ENCODE measurements at regions not wholly inside any gene's neighbourhood (a gene's known extent, or its start where the extent isn't known, plus 50 kb on each side); places are given as distances from the start of the nearest gene placed in this dataset.

GRCh38 chr4:53721263-53721662 is 130.0 kb upstream of the LNX1 start:
- TF ChIP-seq GATA2 (IDR thresholded peaks at IDR 0.05; ENCODE audit: low read depth, low read length) (no peak), GATA3 (IDR thresholded peaks at IDR 0.05; ENCODE audit: low read depth, low read length) (no peak)

DNA sequence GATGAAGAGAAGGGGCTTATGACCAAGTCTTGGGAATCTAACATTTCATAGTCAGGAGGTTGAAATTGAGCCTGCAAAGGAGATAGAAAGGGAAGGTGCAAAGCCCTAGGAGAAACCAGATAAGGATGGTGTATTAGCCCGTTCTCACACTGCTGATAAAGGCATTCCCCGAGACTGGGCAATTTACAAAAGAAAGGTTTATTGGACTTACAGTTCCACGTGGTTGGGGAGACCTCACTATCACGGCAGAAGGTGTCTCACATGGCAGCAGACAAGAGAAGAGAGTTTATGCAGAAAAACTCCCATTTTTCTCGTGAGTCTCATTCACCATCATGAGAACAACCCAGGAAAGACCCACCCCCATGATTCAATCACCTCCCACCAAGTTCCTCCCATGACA is 129.5 kb upstream of the LNX1 start:
- TF ChIP-seq GATA3 (IDR thresholded peaks at IDR 0.05; ENCODE audit: low read depth, low read length) (no peak), GATA2 (IDR thresholded peaks at IDR 0.05; ENCODE audit: low read depth, low read length) (no peak)

GRCh38 chr4:53717064-53717549 is 125.8 kb upstream of the LNX1 start:
- TF ChIP-seq GATA2 (IDR thresholded peaks at IDR 0.05; ENCODE audit: low read depth, low read length) = no peak
- no peak for TF ChIP-seq GATA3 (IDR thresholded peaks at IDR 0.05; ENCODE audit: low read depth, low read length)

GRCh38 chr4:53716471-53717063 is 125.3 kb upstream of the LNX1 start:
- TF ChIP-seq GATA2 (IDR thresholded peaks at IDR 0.05; ENCODE audit: low read depth, low read length) (no peak), GATA3 (IDR thresholded peaks at IDR 0.05; ENCODE audit: low read depth, low read length) (no peak)

- TF ChIP-seq GATA2 (IDR thresholded peaks at IDR 0.05; ENCODE audit: low read depth, low read length) (no peak), GATA3 (IDR thresholded peaks at IDR 0.05; ENCODE audit: low read depth, low read length) (no peak)
Measured at GRCh38 chr4:53716011-53716410, 124.7 kb upstream of the LNX1 start.

GRCh38 chr4:53714236-53715140 is 123.2 kb upstream of the LNX1 start:
- TF ChIP-seq GATA2 (IDR thresholded peaks at IDR 0.05; ENCODE audit: low read depth, low read length) (peak; percentile 60; the same call in 1 of the 2 replicates), GATA3 (IDR thresholded peaks at IDR 0.05; ENCODE audit: low read depth, low read length) (no peak)

DNA sequence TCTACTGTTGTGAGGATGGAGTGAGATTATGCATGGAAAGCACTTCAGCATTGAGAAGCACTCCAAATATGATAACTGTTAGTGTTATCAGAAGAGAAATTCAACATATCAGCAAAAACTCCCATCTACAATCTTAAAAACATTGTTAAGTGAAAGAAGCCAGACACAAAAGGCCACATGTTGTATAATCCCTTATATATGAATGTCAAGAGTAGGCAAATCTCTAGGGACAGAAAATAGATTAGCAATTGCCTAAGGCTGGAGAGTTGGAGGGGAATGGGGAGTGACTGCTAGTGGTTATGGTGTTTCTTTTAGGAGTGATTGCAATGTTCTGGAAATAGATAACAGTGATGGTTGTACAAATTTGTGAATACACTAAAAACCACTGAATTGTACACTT is 122.5 kb upstream of the LNX1 start:
- TF ChIP-seq GATA2 (IDR thresholded peaks at IDR 0.05; ENCODE audit: low read depth, low read length) (peak; percentile 75), GATA3 (IDR thresholded peaks at IDR 0.05; ENCODE audit: low read depth, low read length) (peak; percentile 95)

DNA sequence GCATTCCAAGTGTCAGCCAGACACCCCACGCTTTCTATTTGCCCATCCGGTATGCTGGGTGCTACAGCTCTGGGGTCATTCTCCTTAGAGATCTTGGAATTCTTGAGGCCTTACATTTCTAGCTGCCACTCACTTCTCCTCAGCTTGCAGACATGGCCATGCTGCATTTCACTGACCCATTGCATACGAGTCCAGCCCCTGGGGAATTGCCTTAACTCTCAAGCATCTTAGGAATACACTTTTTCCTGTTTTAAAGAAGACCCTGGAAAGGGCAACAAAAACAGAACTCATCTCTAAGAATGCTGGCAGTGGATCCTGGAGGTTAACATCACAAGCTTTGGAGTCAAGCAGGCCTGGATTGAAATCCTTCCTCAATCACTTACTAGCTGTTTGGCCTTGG is 122.0 kb upstream of the LNX1 start:
- TF ChIP-seq GATA2 (IDR thresholded peaks at IDR 0.05; ENCODE audit: low read depth, low read length) (no peak), GATA3 (IDR thresholded peaks at IDR 0.05; ENCODE audit: low read depth, low read length) (no peak)

GRCh38 chr4:53712408-53713020 is 121.2 kb upstream of the LNX1 start:
- TF ChIP-seq GATA3 (IDR thresholded peaks at IDR 0.05; ENCODE audit: low read depth, low read length) (no peak), GATA2 (IDR thresholded peaks at IDR 0.05; ENCODE audit: low read depth, low read length) (no peak)

- TF ChIP-seq GATA3 (IDR thresholded peaks at IDR 0.05; ENCODE audit: low read depth, low read length) = no peak
- TF ChIP-seq GATA2 (IDR thresholded peaks at IDR 0.05; ENCODE audit: low read depth, low read length) = no peak
Measured at GRCh38 chr4:53711926-53712325, 120.6 kb upstream of the LNX1 start.

GRCh38 chr4:53709693-53710092 is 118.4 kb upstream of the LNX1 start:
- no peak for TF ChIP-seq GATA2 (IDR thresholded peaks at IDR 0.05; ENCODE audit: low read depth, low read length)

- TF ChIP-seq GATA2 (IDR thresholded peaks at IDR 0.05; ENCODE audit: low read depth, low read length) (no peak), GATA3 (IDR thresholded peaks at IDR 0.05; ENCODE audit: low read depth, low read length) (no peak)
Measured at GRCh38 chr4:53707491-53707890, 116.2 kb upstream of the LNX1 start.

- TF ChIP-seq GATA3 (IDR thresholded peaks at IDR 0.05; ENCODE audit: low read depth, low read length) (no peak), GATA2 (IDR thresholded peaks at IDR 0.05; ENCODE audit: low read depth, low read length) (no peak)
Measured at GRCh38 chr4:53706422-53707032, 115.2 kb upstream of the LNX1 start.

- TF ChIP-seq GATA3 (IDR thresholded peaks at IDR 0.05; ENCODE audit: low read depth, low read length) (no peak), GATA2 (IDR thresholded peaks at IDR 0.05; ENCODE audit: low read depth, low read length) (0 out of 2 replicates have a peak, but pooled peaks have one; percentile 10)
Measured at GRCh38 chr4:53705972-53706371, 114.7 kb upstream of the LNX1 start.
